Spinal cord (tissue), 9 donors: ENCODE measurements at regions not wholly inside any gene's neighbourhood (a gene's known extent, or its start where the extent isn't known, plus 50 kb on each side); places are given as distances from the start of the nearest gene placed in this dataset.
"Not testable (repeated sequence)": the region's sequence is repeated elsewhere in the genome, so short reads cannot be mapped to it uniquely, and the experiment has no call there.

Experiments used
- DNase-seq, 6 donors: peaks; one replicate each; pipeline versions ENCODE4 v3.0.0 to v3.0.0-alpha.2; 2013 to 2015; ENCODE audit warnings: low spot score in 6 of 6, low read depth in 4 of 6
- H3K27ac ChIP-seq: one replicate; pipeline ENCODE4 v1.5.1; 2013; ENCODE audit warnings: low read depth, low read length, control low read depth
- H3K27me3 ChIP-seq: one replicate; pipeline ENCODE4 v1.6.1; 2013; ENCODE audit warnings: low read length; ENCODE audit not compliant: control insufficient read depth, insufficient read depth
- H3K36me3 ChIP-seq: one replicate; pipeline ENCODE4 v1.6.1; 2013; ENCODE audit warnings: low read length; ENCODE audit not compliant: control insufficient read depth, insufficient read depth
- H3K4me1 ChIP-seq: one replicate; pipeline ENCODE4 v1.6.1; 2013; ENCODE audit warnings: low read length; ENCODE audit not compliant: control insufficient read depth, insufficient read depth
- H3K4me3 ChIP-seq: one replicate; pipeline ENCODE4 v1.5.1; 2013; ENCODE audit warnings: low read depth, low read length, control low read depth
- H3K9me3 ChIP-seq: one replicate; pipeline ENCODE4 v1.6.1; 2013; ENCODE audit warnings: low read length; ENCODE audit not compliant: control insufficient read depth, insufficient read depth
- WGBS: methylation state at CpG from one replicate; pipeline ENCODE4 v1.1.5; 2013; ENCODE audit warnings: missing lambda C conversion rate; ENCODE audit not compliant: insufficient coverage; 5-methylcytosine and 5-hydroxymethylcytosine counted together
- donor health status: healthy.

DNA sequence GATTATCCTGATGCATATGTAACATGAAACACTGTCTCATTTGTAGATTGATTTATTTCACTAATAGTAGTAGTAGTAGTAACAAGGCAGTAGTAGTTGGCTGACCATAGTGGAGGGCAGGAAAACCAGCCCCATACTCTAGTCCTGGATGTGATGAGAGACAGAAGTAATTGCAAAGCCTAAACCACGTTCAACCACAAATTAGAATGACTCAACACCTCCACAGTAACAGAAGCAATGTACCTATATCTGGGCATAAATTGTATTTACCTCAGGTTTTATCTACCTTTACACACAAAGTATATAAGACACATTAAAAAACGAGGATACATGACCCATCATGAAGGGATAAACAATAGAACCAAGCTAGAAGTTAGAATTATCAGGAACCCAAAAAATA lies 284.7 kb upstream of the RAI14 start:
- no CpG with 5 or more reads among the region's 2 CpGs for WGBS
- not testable (repeated sequence) for H3K4me1 ChIP-seq, H3K27ac ChIP-seq, H3K27me3 ChIP-seq, H3K9me3 ChIP-seq, DNase-seq, H3K36me3 ChIP-seq, H3K4me3 ChIP-seq

DNA sequence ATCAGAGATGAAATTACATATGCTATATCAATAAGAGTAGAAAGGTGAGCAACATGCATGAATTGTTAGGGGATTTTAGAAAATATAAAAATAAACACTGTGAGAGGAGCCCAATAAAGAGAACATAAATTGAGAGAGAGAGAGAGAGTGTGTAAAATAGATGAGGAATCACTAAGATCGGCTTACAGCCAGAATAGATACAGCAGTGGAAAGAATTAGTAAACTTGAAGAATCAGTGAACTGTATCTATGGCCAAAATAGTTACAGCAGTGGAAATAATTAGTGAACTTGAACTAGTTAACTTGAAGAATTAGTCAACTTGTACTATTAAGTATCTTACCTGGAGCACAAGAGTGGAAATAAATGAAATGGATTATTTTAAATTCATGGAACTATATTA lies 284.3 kb upstream of the RAI14 start:
- H3K9me3 ChIP-seq, DNase-seq, H3K27me3 ChIP-seq, H3K27ac ChIP-seq, H3K36me3 ChIP-seq, H3K4me3 ChIP-seq, H3K4me1 ChIP-seq: not testable (repeated sequence)
- 100% methylated on average over 1 of the region's 1 CpG for WGBS

DNA sequence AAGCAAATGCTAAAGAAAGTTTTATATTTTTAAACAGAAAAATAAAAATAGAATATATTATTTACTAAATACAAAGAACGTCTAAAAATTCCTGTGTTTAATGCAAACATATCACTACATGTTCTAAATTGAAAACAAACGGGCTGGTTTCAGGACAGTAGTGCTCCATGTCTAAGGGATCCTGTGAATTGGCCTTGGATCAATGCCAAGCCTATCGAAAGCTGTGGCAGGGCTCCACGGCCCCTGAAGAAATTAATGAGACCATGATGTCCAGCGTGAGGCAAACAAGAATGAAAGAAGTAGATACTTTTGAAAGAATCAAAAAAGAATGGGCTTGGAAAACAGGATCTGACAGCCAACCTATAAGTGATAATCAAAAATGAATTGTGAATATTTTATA lies 283.4 kb upstream of the RAI14 start:
- H3K9me3 ChIP-seq, H3K27ac ChIP-seq, H3K4me3 ChIP-seq, H3K36me3 ChIP-seq, H3K4me1 ChIP-seq, H3K27me3 ChIP-seq: not testable (repeated sequence)
- DNase-seq: peak in 2 of 6 donors; percentile 2 to 18
- WGBS: 8% methylated on average over 3 of the region's 5 CpGs

DNA sequence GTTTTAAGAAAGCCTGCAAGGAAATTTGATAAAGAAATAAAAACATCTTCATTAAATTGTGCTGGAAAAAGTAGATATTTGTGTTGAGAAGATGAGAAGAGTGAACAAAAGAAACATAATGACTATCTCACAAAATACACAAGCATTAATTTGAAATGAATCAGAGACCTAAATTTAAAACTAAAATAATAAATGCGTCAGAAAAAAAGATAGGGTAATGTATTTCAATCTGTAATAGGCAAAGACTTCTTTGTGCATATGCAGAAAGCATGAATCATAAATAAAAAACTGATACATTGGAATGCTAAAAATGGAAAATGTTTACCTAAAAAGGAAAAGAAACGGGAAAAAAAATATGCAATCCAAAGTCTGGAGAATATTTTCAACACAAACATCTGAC lies 278.5 kb upstream of the RAI14 start:
- H3K27me3 ChIP-seq, H3K27ac ChIP-seq, H3K4me3 ChIP-seq, H3K4me1 ChIP-seq, H3K36me3 ChIP-seq, DNase-seq, H3K9me3 ChIP-seq: not testable (repeated sequence)
- no CpG with 5 or more reads among the region's 2 CpGs for WGBS

DNA sequence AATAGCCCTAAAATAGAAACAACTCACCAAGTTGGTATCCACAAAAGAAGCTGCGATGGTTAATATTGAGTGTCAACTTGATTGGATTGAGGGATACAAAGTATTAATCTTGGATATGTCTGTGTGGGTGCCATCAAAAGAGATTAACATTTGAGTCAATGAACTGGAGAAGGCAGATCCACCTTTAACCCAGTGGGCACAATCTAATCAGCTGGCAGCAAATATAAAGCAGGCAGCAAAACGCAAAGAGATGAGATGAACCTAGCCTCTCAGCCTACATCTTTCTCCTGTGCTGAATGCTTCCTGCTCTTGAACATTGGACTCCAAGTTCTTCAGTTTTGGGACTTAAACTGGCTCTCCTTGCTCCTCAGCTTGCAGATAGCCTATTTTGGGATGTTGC lies 277.6 kb upstream of the RAI14 start:
- H3K4me1 ChIP-seq, H3K27me3 ChIP-seq, H3K36me3 ChIP-seq, H3K9me3 ChIP-seq, H3K27ac ChIP-seq, H3K4me3 ChIP-seq, DNase-seq: not testable (repeated sequence)
- no CpG with 5 or more reads among the region's 2 CpGs for WGBS

DNA sequence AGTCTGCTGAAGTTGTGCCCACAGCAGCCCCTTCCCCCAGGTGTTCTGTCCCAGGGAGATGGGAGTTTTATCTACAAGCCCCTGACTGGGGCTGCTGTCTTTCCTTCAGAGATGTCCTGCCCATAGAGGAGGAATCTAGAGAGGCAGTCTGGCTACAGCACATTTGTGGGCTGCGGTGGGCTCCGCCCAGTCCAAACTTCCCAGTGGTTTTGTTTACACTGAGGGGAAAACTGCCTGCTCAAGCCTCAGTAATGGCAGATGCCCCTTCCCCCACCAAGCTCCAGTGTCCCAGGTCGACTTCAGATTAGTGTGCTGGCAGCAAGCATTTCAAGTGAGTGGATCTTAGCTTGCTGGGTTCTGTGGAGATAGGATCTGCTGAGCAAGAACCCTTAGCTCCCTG lies 267.4 kb upstream of the RAI14 start:
- WGBS: no CpG with 5 or more reads among the region's 3 CpGs
- H3K27ac ChIP-seq, H3K9me3 ChIP-seq, H3K4me1 ChIP-seq, H3K27me3 ChIP-seq, DNase-seq, H3K36me3 ChIP-seq, H3K4me3 ChIP-seq: not testable (repeated sequence)

DNA sequence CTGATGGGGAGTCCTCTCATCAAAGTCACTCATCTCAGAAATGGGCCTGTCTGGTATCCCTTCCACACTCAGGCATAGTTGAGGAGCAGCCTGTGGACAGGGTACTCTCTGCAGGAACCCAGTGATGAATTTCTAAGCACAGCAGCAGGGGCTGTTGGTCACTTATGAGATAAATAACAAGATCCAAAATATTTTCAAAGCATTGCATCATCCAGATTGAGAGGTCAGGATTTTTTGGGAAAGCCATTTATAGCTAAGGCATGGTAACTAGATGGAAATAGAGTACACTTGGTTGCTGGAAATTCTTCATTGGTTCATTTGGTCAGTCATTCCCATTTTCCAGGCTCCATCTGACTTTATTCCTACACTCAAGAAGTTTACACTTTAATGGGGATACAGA lies 246.8 kb upstream of the RAI14 start:
- no peak overlapping the region for H3K4me3 ChIP-seq
- DNase-seq: no peak
- H3K36me3 ChIP-seq: no peaks in the 10 kb centered on the region
- H3K27ac ChIP-seq: no peak overlapping the region
- no peaks in the 10 kb centered on the region for H3K9me3 ChIP-seq
- H3K4me1 ChIP-seq: no peaks in the 10 kb centered on the region
- H3K27me3 ChIP-seq: no peaks in the 10 kb centered on the region

DNA sequence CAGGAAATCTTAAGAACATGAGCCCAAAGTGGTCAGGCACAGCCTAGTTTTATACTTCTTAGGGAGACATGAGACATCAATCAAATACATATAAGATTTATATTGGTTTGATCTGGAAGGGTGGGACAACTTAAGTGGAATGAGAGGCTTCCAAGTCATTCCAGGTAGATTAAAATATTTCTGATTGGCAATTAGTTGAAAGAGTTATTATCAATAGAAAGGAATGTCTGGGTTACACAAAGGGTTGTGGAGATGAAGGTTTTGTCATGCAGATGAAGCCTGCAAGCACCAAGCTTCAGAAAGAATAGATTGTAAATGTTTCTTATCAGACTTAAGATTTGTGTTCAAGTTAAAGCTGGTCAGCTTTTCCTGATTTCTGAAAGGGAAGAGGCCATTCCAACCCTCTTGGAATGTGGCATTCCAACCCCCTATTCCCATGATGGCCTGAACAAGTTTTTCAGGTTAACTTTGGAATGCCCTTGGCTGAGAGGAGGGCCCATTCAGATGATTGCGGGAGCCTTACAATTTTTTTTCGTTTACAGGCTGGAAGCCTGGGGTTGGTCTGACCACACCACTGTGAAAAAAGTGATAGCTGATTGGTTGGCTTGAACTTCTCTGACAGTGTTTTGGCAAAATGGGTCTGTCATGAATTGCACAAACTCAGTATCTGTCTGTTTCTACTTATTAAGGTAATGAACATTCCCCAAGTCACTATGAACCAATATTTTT lies 245.6 kb upstream of the RAI14 start:
- DNase-seq: no peak
- H3K4me1 ChIP-seq: no peaks in the 10 kb centered on the region
- WGBS: 17% methylated on average over 2 of the region's 2 CpGs
- no peaks in the 10 kb centered on the region for H3K36me3 ChIP-seq
- no peaks in the 10 kb centered on the region for H3K9me3 ChIP-seq
- no peak overlapping the region for H3K27ac ChIP-seq
- H3K4me3 ChIP-seq: no peak overlapping the region
- H3K27me3 ChIP-seq: no peaks in the 10 kb centered on the region

DNA sequence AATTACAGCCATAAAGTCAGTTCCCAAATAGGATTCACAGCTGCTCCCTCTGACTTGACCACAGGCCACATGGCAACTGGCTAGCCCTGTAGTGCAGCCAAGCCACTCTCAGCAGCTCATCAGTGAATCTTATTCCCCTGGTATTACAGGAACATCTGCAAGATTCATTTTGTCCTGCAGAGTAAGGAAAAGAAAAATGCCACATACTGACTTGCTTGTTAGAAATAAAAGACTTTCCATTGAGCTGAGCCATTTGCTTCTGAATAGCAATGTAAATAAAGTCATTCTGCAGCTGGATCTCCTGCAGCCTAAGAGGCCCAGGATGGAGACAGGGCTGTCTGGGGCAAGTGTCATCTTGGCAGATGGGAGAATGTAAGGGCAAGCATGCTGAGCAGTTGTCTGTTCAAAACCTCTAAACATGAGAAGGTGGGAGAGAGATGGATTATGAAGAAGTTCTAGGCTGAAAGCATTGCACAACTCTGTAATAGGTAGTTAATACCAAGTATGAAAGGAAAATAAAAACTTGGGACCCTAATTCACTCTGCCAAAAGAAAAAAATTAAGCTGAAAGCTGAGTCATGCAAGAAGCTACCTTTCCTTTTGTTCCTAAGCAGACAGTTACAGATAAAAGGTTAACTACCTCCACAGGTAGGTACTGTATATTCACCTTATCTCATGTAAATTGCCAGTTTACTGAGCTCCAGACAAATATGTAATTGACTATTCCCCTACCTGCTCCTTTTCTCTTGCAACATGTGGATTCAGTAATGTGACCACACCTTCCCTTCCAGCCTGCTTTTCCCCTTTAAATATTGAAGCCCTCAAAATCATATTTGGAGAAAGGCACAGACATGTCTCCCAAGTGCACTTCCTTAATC lies 244.4 kb upstream of the RAI14 start:
- no peak overlapping the region for H3K4me3 ChIP-seq
- H3K36me3 ChIP-seq: no peaks in the 10 kb centered on the region
- no peak overlapping the region for H3K27ac ChIP-seq
- no peaks in the 10 kb centered on the region for H3K27me3 ChIP-seq
- no peaks in the 10 kb centered on the region for H3K9me3 ChIP-seq
- DNase-seq: peak in 4 of 6 donors; percentile 7 to 65 (median 32)
- H3K4me1 ChIP-seq: no peaks in the 10 kb centered on the region

DNA sequence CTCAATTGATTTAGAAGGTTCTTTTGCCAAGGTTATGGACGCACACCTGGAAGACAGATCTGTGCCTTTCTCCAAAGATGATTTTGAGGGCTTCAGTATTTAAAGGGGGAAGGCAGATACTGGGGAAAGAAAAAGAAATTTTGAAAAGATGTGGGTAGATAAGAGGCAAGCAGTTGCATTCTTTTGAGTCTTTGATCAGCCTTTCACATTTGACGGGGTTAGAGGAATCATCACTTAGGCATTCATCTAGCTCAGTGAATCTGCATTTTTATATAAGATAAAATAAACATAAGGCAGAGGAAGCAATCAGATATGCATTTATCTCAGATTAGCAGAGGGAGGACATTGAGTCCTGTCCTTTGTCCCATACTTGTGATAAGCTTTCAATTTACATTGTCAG lies 243.4 kb upstream of the RAI14 start:
- Histone ChIP-seq H3K27me3 (no peaks in the 10 kb centered on the region), H3K36me3 (no peaks in the 10 kb centered on the region), H3K4me1 (no peaks in the 10 kb centered on the region), H3K27ac (no peak overlapping the region), H3K4me3 (no peak overlapping the region), H3K9me3 (no peaks in the 10 kb centered on the region)
- DNase-seq: no peak
- WGBS: 86% methylated on average over 1 of the region's 2 CpGs
